ENCODE measurements at regions not wholly inside any gene's neighbourhood (a gene's known extent, or its start where the extent isn't known, plus 50 kb on each side); places are given as distances from the start of the nearest gene placed in this dataset.

DNA sequence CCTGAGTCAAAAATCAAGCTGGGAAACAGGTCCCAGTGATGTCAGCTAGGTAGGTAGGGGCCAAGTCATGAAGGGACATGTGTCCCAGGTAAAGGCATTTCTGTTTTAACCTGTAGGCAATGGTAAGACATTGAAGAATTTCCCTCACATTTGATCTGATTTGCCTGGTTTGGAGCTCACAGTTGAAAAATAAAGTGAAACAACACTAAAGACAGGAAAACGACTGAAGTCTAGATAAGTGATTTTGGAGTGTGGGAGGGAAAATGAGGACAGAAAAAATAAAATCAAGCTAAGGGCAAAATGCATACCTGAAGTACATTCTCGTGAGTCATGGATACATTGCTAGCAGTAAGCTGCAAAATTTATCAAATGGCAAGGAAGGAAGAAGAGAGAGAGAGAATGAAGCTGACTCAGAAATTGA, 169.9 kb downstream of the SKIDA1 start:
- H3K27ac ChIP-seq (ENCODE audit: low read depth, low read length) = no peak overlapping the region
- H3K9me3 ChIP-seq (ENCODE audit: insufficient read depth in 2 of 2, low read depth in 1 of 2, low read length in 1 of 2) = no peaks in the 10 kb centered on the region
- no peak overlapping the region for H3K9ac ChIP-seq (replicated peaks in 1 of 4; ENCODE audit: extremely low read depth in 1 of 4, low read depth in 3 of 4, low read length in 3 of 4)
- POLR2A ChIA-PET (ENCODE audit: partially characterized antibody) = interaction anchor here (0.8 kb wide), 2 partner anchors 11 to 118 kb away, joined by 3 to 5 read pairs; no protein-coding TSS in a partner anchor
- no peaks in the 10 kb centered on the region for H3K79me2 ChIP-seq (ENCODE audit: control insufficient read depth in 1 of 2, insufficient read depth in 2 of 2, low read length in 2 of 2)
- H2BK20ac ChIP-seq (ENCODE audit: low read length) = no peak overlapping the region
- DNase-seq (ENCODE audit: low read depth in 1 of 2, low spot score in 2 of 2) (no peak), FAIRE-seq (no peak)
- no peaks in the 10 kb centered on the region for H3K79me1 ChIP-seq (ENCODE audit: low read depth, low read length)
- no peaks in the 10 kb centered on the region for H4K20me1 ChIP-seq (replicated peaks in 1 of 2; ENCODE audit: control insufficient read depth in 1 of 2, insufficient read depth in 2 of 2, low read length in 2 of 2)
- H4K8ac ChIP-seq (ENCODE audit: extremely low read depth, insufficient read depth, low read length) = no peak overlapping the region
- no peak overlapping the region for H3K23ac ChIP-seq (ENCODE audit: insufficient read length)
- H2BK12ac ChIP-seq (ENCODE audit: low read depth, low read length) = no peak overlapping the region
- no peaks in the 10 kb centered on the region for H3K36me3 ChIP-seq (ENCODE audit: control insufficient read depth in 2 of 4, insufficient read depth in 4 of 4, low read length in 3 of 4)
- H3K4me3 ChIP-seq (ENCODE audit: extremely low read depth in 1 of 4, insufficient read depth in 2 of 4, low read depth in 3 of 4, low read length in 4 of 4) = no peak overlapping the region
- CTCF ChIA-PET (ENCODE audit: partially characterized antibody) = interaction anchor here (0.9 to 1.6 kb wide), 4 partner anchors 9 to 137 kb away, joined by 3 to 4 read pairs (median 3); no protein-coding TSS in a partner anchor
- no peaks in the 10 kb centered on the region for H3K23me2 ChIP-seq (ENCODE audit: low read depth, low read length)
- no peak overlapping the region for H3K56ac ChIP-seq (replicated peaks; ENCODE audit: insufficient read length, low read depth, low read length)
- WGBS, 2 experiments (ENCODE audit: extremely low coverage in 1 of 2, insufficient coverage in 1 of 2, insufficient read length in 1 of 2, insufficient replicate concordance in 2 of 2, low coverage in 1 of 2, low lambda C conversion rate in 2 of 2, missing lambda C conversion rate in 1 of 2) = 63% methylated on average over 2 of the region's 2 CpGs; no CpG with 5 or more reads in 1 of the 2 experiments
- H2AFZ ChIP-seq (ENCODE audit: low read length) = 0 out of 2 replicates have a peak overlapping the region, but pooled peaks have one; percentile 31
- no peak overlapping the region for H3K18ac ChIP-seq (ENCODE audit: extremely low read depth, low read length)
- no peak overlapping the region for H4K5ac ChIP-seq (ENCODE audit: insufficient read length, low read depth, low read length)
- no peak overlapping the region for H2AK5ac ChIP-seq (ENCODE audit: low read depth, low read length)
- no peak overlapping the region for H3K4me2 ChIP-seq (ENCODE audit: insufficient read depth in 1 of 2, low read depth in 2 of 2, low read length in 2 of 2)
- H4K91ac ChIP-seq (replicated peaks; ENCODE audit: insufficient read length, low read length) = no peak overlapping the region
- no peaks in the 10 kb centered on the region for H3K27me3 ChIP-seq (replicated peaks in 1 of 4; ENCODE audit: control insufficient read depth in 3 of 4, extremely low read depth in 1 of 4, insufficient read depth in 3 of 4, low read length in 3 of 4)
- TF ChIP-seq CHD2 (IDR thresholded peaks at IDR 0.05; ENCODE audit: low read length) (no peak), TEAD4 (IDR thresholded peaks at IDR 0.05; ENCODE audit: low read depth, low read length) (no peak), EZH2 (IDR thresholded peaks at IDR 0.05; ENCODE audit: low read depth, low read length, severe bottlenecking) (no peak), SIRT6 (IDR thresholded peaks at IDR 0.05; ENCODE audit: low read length) (no peak), SP2 (IDR thresholded peaks at IDR 0.05; ENCODE audit: low read length) (no peak), EP300 (IDR thresholded peaks at IDR 0.05; ENCODE audit: borderline replicate concordance in 1 of 2, low read depth in 2 of 2, low read length in 2 of 2) (no peak), BACH1 (IDR thresholded peaks at IDR 0.05; ENCODE audit: low read length) (no peak)
- TF ChIP-seq, protein P1, sequence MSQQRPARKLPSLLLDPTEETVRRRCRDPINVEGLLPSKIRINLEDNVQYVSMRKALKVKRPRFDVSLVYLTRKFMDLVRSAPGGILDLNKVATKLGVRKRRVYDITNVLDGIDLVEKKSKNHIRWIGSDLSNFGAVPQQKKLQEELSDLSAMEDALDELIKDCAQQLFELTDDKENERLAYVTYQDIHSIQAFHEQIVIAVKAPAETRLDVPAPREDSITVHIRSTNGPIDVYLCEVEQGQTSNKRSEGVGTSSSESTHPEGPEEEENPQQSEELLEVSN (IDR thresholded peaks at IDR 0.05) = no peak
- no peak overlapping the region for H2BK120ac ChIP-seq (replicated peaks; ENCODE audit: low read depth, low read length)
- no peaks in the 10 kb centered on the region for H3K4me1 ChIP-seq (replicated peaks in 1 of 4; ENCODE audit: control insufficient read depth in 3 of 4, insufficient read depth in 4 of 4, low read length in 3 of 4)
- H2BK5ac ChIP-seq (ENCODE audit: low read depth, low read length) = no peak overlapping the region
- no peak overlapping the region for H3K14ac ChIP-seq (ENCODE audit: insufficient read length)
- H3K4ac ChIP-seq (replicated peaks; ENCODE audit: insufficient read length, low read depth, low read length) = no peak overlapping the region
- no peak overlapping the region for H2BK15ac ChIP-seq (ENCODE audit: low read length)
